Activated CD8-positive, alpha-beta memory T cell treated with anti-CD3 and anti-CD28 coated beads for 36 hours (primary cell): ENCODE measurements at regions not wholly inside any gene's neighbourhood (a gene's known extent, or its start where the extent isn't known, plus 50 kb on each side); places are given as distances from the start of the nearest gene placed in this dataset.

Experiments used
- CTCF ChIA-PET: fragments of 350-600 bp; sonication (Branson Sonifier 250); formaldehyde crosslinking; loops from one replicate; lab custom pipeline; 2021; ENCODE audit warnings: antibody characterized with exemption; lab: Charles Lee
- POLR2A ChIA-PET: fragments of 350-600 bp; sonication (Branson Sonifier 250); formaldehyde crosslinking; loops from one replicate; lab custom pipeline; 2021; ENCODE audit warnings: antibody characterized with exemption; lab: Charles Lee

GRCh38 chr13:76418404-76418803, 467.8 kb downstream of the KCTD12 start:
- ChIA-PET CTCF (no interaction called here), POLR2A (no interaction called here)

GRCh38 chr13:76414320-76414719, 471.9 kb downstream of the KCTD12 start:
- POLR2A ChIA-PET: no interaction called here
- CTCF ChIA-PET: no interaction called here

- CTCF ChIA-PET: no interaction called here
Observed at GRCh38 chr13:76406243-76406642, 480.0 kb downstream of the KCTD12 start.

GRCh38 chr13:76398425-76398824, 487.8 kb downstream of the KCTD12 start:
- ChIA-PET POLR2A (no interaction called here), CTCF (no interaction called here)

More at GRCh38 chr13:76406243-76406642, 480.0 kb downstream of the KCTD12 start:
- POLR2A ChIA-PET: no interaction called here

GRCh38 chr13:76397413-76397812, 488.8 kb downstream of the KCTD12 start:
- CTCF ChIA-PET: no interaction called here
- POLR2A ChIA-PET: no interaction called here

GRCh38 chr13:76389321-76389720, 496.9 kb downstream of the KCTD12 start:
- CTCF ChIA-PET: no interaction called here
- POLR2A ChIA-PET: no interaction called here

- ChIA-PET POLR2A (no interaction called here), CTCF (interaction anchor here (0.6 kb wide), 1 partner anchor 13 kb away, joined by 4 read pairs; no protein-coding TSS in a partner anchor)
Observed at GRCh38 chr13:76387566-76387965, 498.6 kb downstream of the KCTD12 start.

- CTCF ChIA-PET: no interaction called here
- POLR2A ChIA-PET: no interaction called here
Observed at GRCh38 chr13:76386321-76386720, 499.9 kb downstream of the KCTD12 start.

GRCh38 chr13:76385586-76385985, 500.6 kb downstream of the KCTD12 start:
- POLR2A ChIA-PET: no interaction called here
- CTCF ChIA-PET: no interaction called here

- CTCF ChIA-PET: no interaction called here
- POLR2A ChIA-PET: no interaction called here
Observed at GRCh38 chr13:76383676-76384461, 502.3 kb downstream of the KCTD12 start.

- POLR2A ChIA-PET: no interaction called here
- CTCF ChIA-PET: interaction anchor here (0.7 kb wide), 1 partner anchor 305 kb away, joined by 5 read pairs; no protein-coding TSS in a partner anchor
Observed at GRCh38 chr13:76380446-76381065, 505.6 kb downstream of the KCTD12 start.

- CTCF ChIA-PET: no interaction called here
- POLR2A ChIA-PET: no interaction called here
Observed at GRCh38 chr13:76379341-76380105, 506.7 kb downstream of the KCTD12 start.

GRCh38 chr13:76378767-76379166, 507.4 kb downstream of the KCTD12 start:
- POLR2A ChIA-PET: no interaction called here
- CTCF ChIA-PET: no interaction called here

GRCh38 chr13:76363682-76364289, 522.4 kb downstream of the KCTD12 start:
- ChIA-PET CTCF (no interaction called here), POLR2A (no interaction called here)

GRCh38 chr13:76361868-76362267, 524.3 kb downstream of the KCTD12 start:
- ChIA-PET POLR2A (no interaction called here), CTCF (no interaction called here)

- POLR2A ChIA-PET: no interaction called here
- CTCF ChIA-PET: no interaction called here
Observed at GRCh38 chr13:76351541-76352229, 534.5 kb downstream of the KCTD12 start.

- CTCF ChIA-PET: no interaction called here
- POLR2A ChIA-PET: no interaction called here
Observed at GRCh38 chr13:76350399-76350798, 535.8 kb downstream of the KCTD12 start.

- ChIA-PET POLR2A (no interaction called here), CTCF (no interaction called here)
Observed at GRCh38 chr13:76349700-76350099, 536.5 kb downstream of the KCTD12 start.

GRCh38 chr13:76339649-76340048, 546.6 kb downstream of the KCTD12 start:
- ChIA-PET CTCF (no interaction called here), POLR2A (no interaction called here)
